22Rv1 (cell line): ENCODE measurements at regions not wholly inside any gene's neighbourhood (a gene's known extent, or its start where the extent isn't known, plus 50 kb on each side); places are given as distances from the start of the nearest gene placed in this dataset.

Source experiments
- CTCF ChIP-seq: fragments of 450-650 bp; IDR thresholded peaks from 2 replicates; pipeline ENCODE4 v1.5.1; 2017; ENCODE audit warnings: mild to moderate bottlenecking
- ZFX ChIP-seq: fragments of 450-650 bp; IDR thresholded peaks from 2 replicates; pipeline ENCODE4 v1.6.1; 2017; ENCODE audit warnings: antibody characterized with exemption, borderline replicate concordance

- TF ChIP-seq CTCF: no peak
- no peak for TF ChIP-seq ZFX
Observed at GRCh38 chr5:36536616-36537005, 69.8 kb upstream of the SLC1A3 start.
